ENCODE measurements at regions not wholly inside any gene's neighbourhood (a gene's known extent, or its start where the extent isn't known, plus 50 kb on each side); places are given as distances from the start of the nearest gene placed in this dataset.

GRCh38 chr9:38259519-38260218, 132.8 kb upstream of the ALDH1B1 start:
- Histone ChIP-seq H3K27me3 (ENCODE audit: insufficient read depth) (no peaks in the 10 kb centered on the region; the same call in 1 of the 2 replicates), H3K4me3 (no peak overlapping the region), H3K9me2 (ENCODE audit: insufficient read depth) (no peaks in the 10 kb centered on the region), H3K4me2 (no peak overlapping the region), H3K36me3 (ENCODE audit: insufficient read depth) (no peaks in the 10 kb centered on the region), H3F3A (replicated peaks; ENCODE audit: low read depth) (no peaks in the 10 kb centered on the region), H3K4me1 (ENCODE audit: insufficient read depth) (no peaks in the 10 kb centered on the region), H4K20me1 (replicated peaks; ENCODE audit: insufficient read depth) (no peaks in the 10 kb centered on the region), H2AFZ (no peak overlapping the region), H3K27ac (ENCODE audit: low read depth) (no peak overlapping the region), H3K79me2 (replicated peaks; ENCODE audit: insufficient read depth) (no peaks in the 10 kb centered on the region)
- Mint-ChIP-seq H3K36me3 (ENCODE audit: low read depth) (no peaks in the 10 kb centered on the region), H3K27ac (no peak overlapping the region), H3K27me3 (ENCODE audit: insufficient read depth, low read depth, poor library complexity) (no peaks in the 10 kb centered on the region), H3K4me3 (no peak overlapping the region), H3K4me1 (no peaks in the 10 kb centered on the region), H3K9me3 (no peaks in the 10 kb centered on the region; the same call in 2 of the 3 replicates)
- TF ChIP-seq JUNB (IDR thresholded peaks at IDR 0.05; ENCODE audit: unreplicated experiment) = no peak
- TF ChIP-seq, protein P1, sequence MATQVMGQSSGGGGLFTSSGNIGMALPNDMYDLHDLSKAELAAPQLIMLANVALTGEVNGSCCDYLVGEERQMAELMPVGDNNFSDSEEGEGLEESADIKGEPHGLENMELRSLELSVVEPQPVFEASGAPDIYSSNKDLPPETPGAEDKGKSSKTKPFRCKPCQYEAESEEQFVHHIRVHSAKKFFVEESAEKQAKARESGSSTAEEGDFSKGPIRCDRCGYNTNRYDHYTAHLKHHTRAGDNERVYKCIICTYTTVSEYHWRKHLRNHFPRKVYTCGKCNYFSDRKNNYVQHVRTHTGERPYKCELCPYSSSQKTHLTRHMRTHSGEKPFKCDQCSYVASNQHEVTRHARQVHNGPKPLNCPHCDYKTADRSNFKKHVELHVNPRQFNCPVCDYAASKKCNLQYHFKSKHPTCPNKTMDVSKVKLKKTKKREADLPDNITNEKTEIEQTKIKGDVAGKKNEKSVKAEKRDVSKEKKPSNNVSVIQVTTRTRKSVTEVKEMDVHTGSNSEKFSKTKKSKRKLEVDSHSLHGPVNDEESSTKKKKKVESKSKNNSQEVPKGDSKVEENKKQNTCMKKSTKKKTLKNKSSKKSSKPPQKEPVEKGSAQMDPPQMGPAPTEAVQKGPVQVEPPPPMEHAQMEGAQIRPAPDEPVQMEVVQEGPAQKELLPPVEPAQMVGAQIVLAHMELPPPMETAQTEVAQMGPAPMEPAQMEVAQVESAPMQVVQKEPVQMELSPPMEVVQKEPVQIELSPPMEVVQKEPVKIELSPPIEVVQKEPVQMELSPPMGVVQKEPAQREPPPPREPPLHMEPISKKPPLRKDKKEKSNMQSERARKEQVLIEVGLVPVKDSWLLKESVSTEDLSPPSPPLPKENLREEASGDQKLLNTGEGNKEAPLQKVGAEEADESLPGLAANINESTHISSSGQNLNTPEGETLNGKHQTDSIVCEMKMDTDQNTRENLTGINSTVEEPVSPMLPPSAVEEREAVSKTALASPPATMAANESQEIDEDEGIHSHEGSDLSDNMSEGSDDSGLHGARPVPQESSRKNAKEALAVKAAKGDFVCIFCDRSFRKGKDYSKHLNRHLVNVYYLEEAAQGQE (IDR thresholded peaks at IDR 0.05; ENCODE audit: unreplicated experiment) = no peak
- TF ChIP-seq EZH2phosphoT487 (IDR thresholded peaks at IDR 0.05; ENCODE audit: unreplicated experiment) = no peak
- TF ChIP-seq NANOG (IDR thresholded peaks at IDR 0.05; ENCODE audit: borderline replicate concordance) = no peak
- no peak for TF ChIP-seq ZNF114 (CRISPR knock-in tag; IDR thresholded peaks at IDR 0.05)
- TF ChIP-seq CTCF (conservative IDR thresholded peaks at IDR 0.05; ENCODE audit: low read depth in 2 of 2) = no peak
- TF ChIP-seq EZH2 (IDR thresholded peaks at IDR 0.05; ENCODE audit: low read depth, unreplicated experiment) = no peak
- TF ChIP-seq CREB1 (CRISPR knock-in tag; IDR thresholded peaks at IDR 0.05; ENCODE audit: low read depth) = no peak
- TF ChIP-seq ZNF331 (CRISPR knock-in tag; IDR thresholded peaks at IDR 0.05; ENCODE audit: low read depth) = no peak
- TF ChIP-seq, protein P2, sequence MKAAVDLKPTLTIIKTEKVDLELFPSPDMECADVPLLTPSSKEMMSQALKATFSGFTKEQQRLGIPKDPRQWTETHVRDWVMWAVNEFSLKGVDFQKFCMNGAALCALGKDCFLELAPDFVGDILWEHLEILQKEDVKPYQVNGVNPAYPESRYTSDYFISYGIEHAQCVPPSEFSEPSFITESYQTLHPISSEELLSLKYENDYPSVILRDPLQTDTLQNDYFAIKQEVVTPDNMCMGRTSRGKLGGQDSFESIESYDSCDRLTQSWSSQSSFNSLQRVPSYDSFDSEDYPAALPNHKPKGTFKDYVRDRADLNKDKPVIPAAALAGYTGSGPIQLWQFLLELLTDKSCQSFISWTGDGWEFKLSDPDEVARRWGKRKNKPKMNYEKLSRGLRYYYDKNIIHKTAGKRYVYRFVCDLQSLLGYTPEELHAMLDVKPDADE (IDR thresholded peaks at IDR 0.05) = no peak
- TF ChIP-seq ZNF462 (CRISPR knock-in tag; IDR thresholded peaks at IDR 0.05) = no peak
- TF ChIP-seq STAT1 (IDR thresholded peaks at IDR 0.05; ENCODE audit: unreplicated experiment) = no peak
- no peak for TF ChIP-seq POLR2AphosphoS5 (IDR thresholded peaks at IDR 0.05; ENCODE audit: low read depth)
- DNase-seq (ENCODE audit: low spot score) (no peak), ATAC-seq (no peak)

Measured in GM23338 (cell line).